ENCODE measurements at regions not wholly inside any gene's neighbourhood (a gene's known extent, or its start where the extent isn't known, plus 50 kb on each side); places are given as distances from the start of the nearest gene placed in this dataset.

GRCh38 chr15:39430389-39430788, 150.5 kb upstream of the THBS1 start:
- TF ChIP-seq, protein P1, sequence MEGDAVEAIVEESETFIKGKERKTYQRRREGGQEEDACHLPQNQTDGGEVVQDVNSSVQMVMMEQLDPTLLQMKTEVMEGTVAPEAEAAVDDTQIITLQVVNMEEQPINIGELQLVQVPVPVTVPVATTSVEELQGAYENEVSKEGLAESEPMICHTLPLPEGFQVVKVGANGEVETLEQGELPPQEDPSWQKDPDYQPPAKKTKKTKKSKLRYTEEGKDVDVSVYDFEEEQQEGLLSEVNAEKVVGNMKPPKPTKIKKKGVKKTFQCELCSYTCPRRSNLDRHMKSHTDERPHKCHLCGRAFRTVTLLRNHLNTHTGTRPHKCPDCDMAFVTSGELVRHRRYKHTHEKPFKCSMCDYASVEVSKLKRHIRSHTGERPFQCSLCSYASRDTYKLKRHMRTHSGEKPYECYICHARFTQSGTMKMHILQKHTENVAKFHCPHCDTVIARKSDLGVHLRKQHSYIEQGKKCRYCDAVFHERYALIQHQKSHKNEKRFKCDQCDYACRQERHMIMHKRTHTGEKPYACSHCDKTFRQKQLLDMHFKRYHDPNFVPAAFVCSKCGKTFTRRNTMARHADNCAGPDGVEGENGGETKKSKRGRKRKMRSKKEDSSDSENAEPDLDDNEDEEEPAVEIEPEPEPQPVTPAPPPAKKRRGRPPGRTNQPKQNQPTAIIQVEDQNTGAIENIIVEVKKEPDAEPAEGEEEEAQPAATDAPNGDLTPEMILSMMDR (IDR thresholded peaks at IDR 0.05) = no peak
- TF ChIP-seq POLR2A (IDR thresholded peaks at IDR 0.05) = no peak
- Histone ChIP-seq H3K4me1 (peaks cover 0 to 83% (median 30%) of the 10 kb centered on the region in 3 donors), H3K27me3 (no peaks in the 10 kb centered on the region), H3K27ac (peak overlapping the region in 1 of 4 donors; percentile 31), H3K4me3 (no peak overlapping the region), H3K9me3 (no peaks in the 10 kb centered on the region), H3K36me3 (no peaks in the 10 kb centered on the region)
- intact Hi-C loops (cut with DNase I) = no loop called here
- 52 to 62% methylated on average over 3 of the region's 3 CpGs for WGBS, 2 donors
- DNase-seq = no peak

- Histone ChIP-seq H3K27me3 (no peaks in the 10 kb centered on the region), H3K27ac (peak overlapping the region in 1 of 4 donors; percentile 5), H3K36me3 (no peaks in the 10 kb centered on the region), H3K4me1 (peaks cover 0 to 90% (median 30%) of the 10 kb centered on the region in 3 donors), H3K4me3 (no peak overlapping the region), H3K9me3 (no peaks in the 10 kb centered on the region)
- no peak for DNase-seq
- no peak for TF ChIP-seq POLR2A (IDR thresholded peaks at IDR 0.05)
- TF ChIP-seq, protein P1 (IDR thresholded peaks at IDR 0.05) = no peak
- WGBS, 2 donors = 50 to 75% methylated on average over 1 of the region's 1 CpG
- intact Hi-C loops (cut with DNase I) = no loop called here
Measured at GRCh38 chr15:39431376-39431775, 149.5 kb upstream of the THBS1 start.

GRCh38 chr15:39432026-39432425, 148.9 kb upstream of the THBS1 start:
- Histone ChIP-seq H3K27me3 (no peaks in the 10 kb centered on the region), H3K27ac (peak overlapping the region in 3 of 4 donors; percentile 4 to 16 (median 5)), H3K9me3 (no peaks in the 10 kb centered on the region), H3K4me3 (no peak overlapping the region), H3K4me1 (peaks cover 0 to 87% (median 30%) of the 10 kb centered on the region in 3 donors), H3K36me3 (no peaks in the 10 kb centered on the region)
- no peak for TF ChIP-seq POLR2A (IDR thresholded peaks at IDR 0.05)
- TF ChIP-seq, protein P1 (IDR thresholded peaks at IDR 0.05) = no peak
- intact Hi-C loops (cut with DNase I) = no loop called here
- WGBS, 2 donors = 14 to 27% methylated on average over 1 of the region's 1 CpG
- no peak for DNase-seq

- H3K4me1 ChIP-seq = peaks cover 0 to 78% (median 28%) of the 10 kb centered on the region in 3 donors
- DNase-seq = no peak
Measured at GRCh38 chr15:39432912-39433348, 147.9 kb upstream of the THBS1 start.

DNA sequence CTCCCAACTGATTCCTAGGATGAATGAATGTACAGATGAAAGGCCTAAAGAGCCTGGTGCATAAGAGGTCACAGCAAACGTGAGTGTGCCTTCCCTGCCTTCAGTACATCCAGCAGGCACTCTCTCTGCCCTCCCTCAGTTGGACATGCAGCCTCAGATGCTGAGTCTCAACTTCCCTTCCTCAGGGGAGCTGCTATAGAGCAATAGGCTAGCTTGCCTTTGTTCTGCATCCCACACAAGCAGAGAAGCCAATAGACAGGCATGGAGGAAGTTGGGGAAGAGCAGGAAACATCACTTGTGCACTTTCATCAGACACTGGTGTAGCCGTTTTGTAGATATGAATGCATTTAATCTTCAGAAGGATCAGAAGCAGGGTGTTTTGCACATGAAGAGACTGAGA, 147.5 kb upstream of the THBS1 start:
- H3K27ac ChIP-seq = peak overlapping the region; percentile 2 to 75 (median 52)
- no peak for DNase-seq
- H3K9me3 ChIP-seq = no peaks in the 10 kb centered on the region
- no peak for TF ChIP-seq POLR2A (IDR thresholded peaks at IDR 0.05)
- TF ChIP-seq, protein P1 (IDR thresholded peaks at IDR 0.05) = no peak
- no peaks in the 10 kb centered on the region for H3K36me3 ChIP-seq
- intact Hi-C loops (cut with DNase I) = no loop called here
- no peak overlapping the region for H3K4me3 ChIP-seq
- no peaks in the 10 kb centered on the region for H3K27me3 ChIP-seq
- peaks cover 0 to 76% (median 28%) of the 10 kb centered on the region in 3 donors for H3K4me1 ChIP-seq
- 18 to 48% methylated on average over 2 of the region's 2 CpGs for WGBS, 2 donors

More at GRCh38 chr15:39432912-39433348, 147.9 kb upstream of the THBS1 start:
- 5 to 8% methylated on average over 3 of the region's 3 CpGs for WGBS, 2 donors
- Histone ChIP-seq H3K9me3 (no peaks in the 10 kb centered on the region), H3K27me3 (no peaks in the 10 kb centered on the region), H3K27ac (peak overlapping the region; percentile 2 to 75 (median 52)), H3K4me3 (no peak overlapping the region), H3K36me3 (no peaks in the 10 kb centered on the region)
- TF ChIP-seq, protein P1 (IDR thresholded peaks at IDR 0.05) = no peak
- no peak for TF ChIP-seq POLR2A (IDR thresholded peaks at IDR 0.05)
- intact Hi-C loops (cut with DNase I) = no loop called here

Data from esophagus squamous epithelium (tissue), 5 donors.